Keratinocyte (primary cell): ENCODE measurements at regions not wholly inside any gene's neighbourhood (a gene's known extent, or its start where the extent isn't known, plus 50 kb on each side); places are given as distances from the start of the nearest gene placed in this dataset.

ENCODE experiments used
- DNase-seq: peaks from one replicate; pipeline ENCODE4 v3.0.0-alpha.2; 2011; ENCODE audit warnings: low read depth, missing footprints, low spot score
- FAIRE-seq: peaks from 2 replicates; lab custom pipeline; 2011; peaks lifted over from hg19 to GRCh38; lab: Jason Lieb, UNC
- H2AFZ ChIP-seq: 2 replicates; pipeline ENCODE4 v1.6.0; 2012; ENCODE audit warnings: low read length, control low read depth, inconsistent platforms; ENCODE audit not compliant: control insufficient read depth
- H3K27ac ChIP-seq: 2 replicates; pipeline ENCODE4 v1.5.1; 2011; ENCODE audit warnings: low read length; ENCODE audit not compliant: control insufficient read depth, insufficient read depth
- H3K27me3 ChIP-seq: 3 replicates; pipeline ENCODE4 v1.6.0; 2011; ENCODE audit warnings: low read length; ENCODE audit not compliant: control insufficient read depth, insufficient read depth; ENCODE audit errors: extremely low read depth
- H3K36me3 ChIP-seq, 2 experiments: 2 replicates in 1 of 2; 3 replicates in 1 of 2; pipeline ENCODE4 v1.5.1; 2011; ENCODE audit warnings: low read length in 2 of 2, mild to moderate bottlenecking in 1 of 2; ENCODE audit not compliant: control insufficient read depth in 2 of 2, insufficient read depth in 2 of 2; ENCODE audit errors: extremely low read depth in 1 of 2
- H3K4me1 ChIP-seq: 3 replicates; pipeline ENCODE4 v1.5.1; 2011; ENCODE audit warnings: low read length; ENCODE audit not compliant: control insufficient read depth, insufficient read depth; ENCODE audit errors: extremely low read depth
- H3K4me2 ChIP-seq: 3 replicates; pipeline ENCODE4 v1.6.0; 2011; ENCODE audit warnings: low read depth, low read length; ENCODE audit not compliant: control insufficient read depth, insufficient read depth; ENCODE audit errors: extremely low read depth
- H3K4me3 ChIP-seq, 3 experiments: fragments of 200-600 bp in 1 of 3; sonication (generic) in 1 of 3; 2 replicates in 2 of 3; 3 replicates in 1 of 3; pipeline ENCODE4 v1.5.1; 2011 to 2016; ENCODE audit warnings: low read length in 3 of 3, mild to moderate bottlenecking in 3 of 3, control low read depth in 2 of 3, inconsistent platforms in 1 of 3, low read depth in 1 of 3, mixed read lengths in 1 of 3, mixed run types in 1 of 3, moderate library complexity in 1 of 3; ENCODE audit not compliant: control insufficient read depth in 2 of 3, insufficient read depth in 2 of 3; ENCODE audit errors: extremely low read depth in 1 of 3
- H3K79me2 ChIP-seq: 2 replicates; pipeline ENCODE4 v1.6.0; 2012; ENCODE audit warnings: low read length; ENCODE audit not compliant: control insufficient read depth, insufficient read depth
- H3K9ac ChIP-seq: 3 replicates; pipeline ENCODE4 v1.6.0; 2011; ENCODE audit warnings: low read length; ENCODE audit not compliant: control insufficient read depth, insufficient read depth; ENCODE audit errors: extremely low read depth
- H3K9me1 ChIP-seq: 3 replicates; pipeline ENCODE4 v1.6.0; 2011; ENCODE audit warnings: low read length; ENCODE audit not compliant: control insufficient read depth, insufficient read depth; ENCODE audit errors: extremely low read depth
- H3K9me3 ChIP-seq: 2 replicates; pipeline ENCODE4 v1.5.1; 2012; ENCODE audit warnings: low read depth, low read length; ENCODE audit not compliant: control insufficient read depth
- H4K20me1 ChIP-seq: 3 replicates; pipeline ENCODE4 v1.6.0; 2011; ENCODE audit warnings: low read length; ENCODE audit not compliant: control insufficient read depth, insufficient read depth; ENCODE audit errors: extremely low read depth
- CTCF ChIP-seq, 3 experiments: IDR thresholded peaks in 1 of 3; conservative IDR thresholded peaks in 1 of 3; optimal IDR thresholded peaks in 1 of 3; 2 replicates in 2 of 3; 3 replicates in 1 of 3; pipeline versions ENCODE3 to v1.5.1; 2011; ENCODE audit warnings: low read length in 3 of 3, mild to moderate bottlenecking in 3 of 3, moderate library complexity in 2 of 3, control low read depth in 1 of 3, inconsistent platforms in 1 of 3; ENCODE audit not compliant: insufficient read depth in 2 of 3; ENCODE audit errors: extremely low read depth in 1 of 3
- EZH2 ChIP-seq: IDR thresholded peaks from one replicate; pipeline ENCODE4 v1.6.1; 2012; ENCODE audit warnings: inconsistent platforms, mild to moderate bottlenecking, low read length, moderate library complexity
- dilution Hi-C: fragments of 300-500 bp; cut with MboI; formaldehyde crosslinking; loops from one replicate; pipeline ENCODE4 v1.7.0; 2020; ENCODE audit warnings: low sequenced_read_pairs; ENCODE audit not compliant: extremely low pct_ligation_motif_present

GRCh38 chr12:58306266-58307000 lies 365.1 kb downstream of the ATP23 start:
- Histone ChIP-seq H3K9me1 (no peaks in the 10 kb centered on the region), H3K36me3 (no peaks in the 10 kb centered on the region), H3K4me1 (peaks cover 19% of the 10 kb centered on the region), H2AFZ (no peak overlapping the region), H3K79me2 (no peaks in the 10 kb centered on the region), H3K27ac (no peak overlapping the region), H3K9ac (no peak overlapping the region), H4K20me1 (no peaks in the 10 kb centered on the region), H3K9me3 (no peaks in the 10 kb centered on the region), H3K4me2 (no peak overlapping the region), H3K27me3 (no peaks in the 10 kb centered on the region), H3K4me3 (no peak overlapping the region)
- dilution Hi-C loops: no loop called here
- FAIRE-seq (no peak), DNase-seq (no peak)
- TF ChIP-seq EZH2 (no peak), CTCF (optimal IDR thresholded peaks at IDR 0.05 in 1 of 3, IDR thresholded peaks at IDR 0.05 in 1 of 3, conservative IDR thresholded peaks at IDR 0.05 in 1 of 3; ENCODE audit: extremely low read depth in 1 of 3, insufficient read depth in 2 of 3, low read length in 3 of 3) (no peak)

- dilution Hi-C loops: no loop called here
- DNase-seq (no peak), FAIRE-seq (peak; percentile 46)
- Histone ChIP-seq H4K20me1 (no peaks in the 10 kb centered on the region), H3K9me1 (no peaks in the 10 kb centered on the region), H3K4me1 (peaks cover 28% of the 10 kb centered on the region), H3K27me3 (no peaks in the 10 kb centered on the region), H3K4me2 (peak overlapping the region; percentile 44), H3K79me2 (no peaks in the 10 kb centered on the region), H2AFZ (no peak overlapping the region), H3K36me3 (no peaks in the 10 kb centered on the region), H3K9ac (no peak overlapping the region), H3K4me3 (no peak overlapping the region), H3K27ac (peak overlapping the region; percentile 51), H3K9me3 (no peaks in the 10 kb centered on the region)
- TF ChIP-seq EZH2 (no peak), CTCF (optimal IDR thresholded peaks at IDR 0.05 in 1 of 3, IDR thresholded peaks at IDR 0.05 in 1 of 3, conservative IDR thresholded peaks at IDR 0.05 in 1 of 3; ENCODE audit: extremely low read depth in 1 of 3, insufficient read depth in 2 of 3, low read length in 3 of 3) (no peak)
Observed at GRCh38 chr12:58309806-58310205, 368.4 kb downstream of the ATP23 start.
